CD4-positive, alpha-beta memory T cell (primary cell): ENCODE measurements at regions not wholly inside any gene's neighbourhood (a gene's known extent, or its start where the extent isn't known, plus 50 kb on each side); places are given as distances from the start of the nearest gene placed in this dataset.
"Not testable (repeated sequence)": the region's sequence is repeated elsewhere in the genome, so short reads cannot be mapped to it uniquely, and the experiment has no call there.

Source experiments
- CTCF ChIA-PET: fragments of 350-600 bp; sonication (Branson Sonifier 250); formaldehyde crosslinking; loops from one replicate; lab custom pipeline; 2021; ENCODE audit warnings: inconsistent platforms; ENCODE audit not compliant: partially characterized antibody; lab: Charles Lee
- POLR2A ChIA-PET: fragments of 350-600 bp; sonication (Branson Sonifier 250); formaldehyde crosslinking; loops from one replicate; lab custom pipeline; 2021; ENCODE audit not compliant: partially characterized antibody; lab: Charles Lee
- DNase-seq, 5 donors: peaks; one replicate each; pipeline versions ENCODE4 v3.0.0 to v3.0.0-alpha.2; 2020 to 2022; ENCODE audit warnings: mixed read lengths in 1 of 5
- H3K27ac ChIP-seq: one replicate; pipeline ENCODE4 v1.7.0; 2013; ENCODE audit warnings: low read depth, low read length
- H3K27me3 ChIP-seq: 2 replicates; pipeline ENCODE4 v1.7.0; 2013; ENCODE audit warnings: mild to moderate bottlenecking, low read length, moderate library complexity; ENCODE audit not compliant: insufficient read depth
- H3K36me3 ChIP-seq: 2 replicates; pipeline ENCODE4 v1.7.0; 2013; ENCODE audit warnings: mild to moderate bottlenecking, low read length, moderate library complexity; ENCODE audit not compliant: insufficient read depth
- H3K4me1 ChIP-seq: 2 replicates; pipeline ENCODE4 v1.7.0; 2013; ENCODE audit warnings: mild to moderate bottlenecking, low read length, moderate library complexity; ENCODE audit not compliant: insufficient read depth
- H3K4me3 ChIP-seq, 2 donors: one replicate each; pipeline ENCODE4 v1.7.0; 2013; ENCODE audit warnings: low read length in 2 of 2, mild to moderate bottlenecking in 1 of 2
- H3K9me3 ChIP-seq, 2 donors: one replicate each; pipeline ENCODE4 v1.7.0; 2013; ENCODE audit warnings: low read length in 2 of 2, control low read depth in 1 of 2; ENCODE audit not compliant: control insufficient read depth in 1 of 2
- H3K27ac Mint-ChIP-seq, 7 donors: one replicate each; pipeline ENCODE4 v1.8.0; 2020 to 2021; ENCODE audit warnings: mixed read lengths in 7 of 7, mild to moderate bottlenecking in 6 of 7, inconsistent platforms in 3 of 7, moderate library complexity in 3 of 7
- H3K27me3 Mint-ChIP-seq, 2 donors: one replicate each; pipeline ENCODE4 v1.8.0; 2020 to 2021; ENCODE audit warnings: mixed read lengths in 2 of 2
- H3K36me3 Mint-ChIP-seq, 2 donors: one replicate each; pipeline ENCODE4 v1.8.0; 2020 to 2021; ENCODE audit warnings: mixed read lengths in 2 of 2, inconsistent platforms in 1 of 2, mild to moderate bottlenecking in 1 of 2
- H3K4me1 Mint-ChIP-seq, 4 donors: one replicate each; pipeline ENCODE4 v1.8.0; 2020 to 2021; ENCODE audit warnings: mixed read lengths in 4 of 4, mild to moderate bottlenecking in 1 of 4
- H3K4me3 Mint-ChIP-seq, 8 donors: one replicate each; pipeline ENCODE4 v1.8.0; 2020 to 2021; ENCODE audit warnings: mixed read lengths in 8 of 8, mild to moderate bottlenecking in 7 of 8, moderate library complexity in 6 of 8, inconsistent platforms in 3 of 8
- H3K9me3 Mint-ChIP-seq, 8 donors: one replicate each; pipeline ENCODE4 v1.8.0; 2020 to 2021; ENCODE audit warnings: mixed read lengths in 8 of 8, mild to moderate bottlenecking in 5 of 8, inconsistent platforms in 3 of 8, moderate library complexity in 1 of 8
- intact Hi-C: fragments of 100-400 bp; cut with micrococcal nuclease; formaldehyde crosslinking; loops from one replicate; pipeline ENCODE4 v1.15.1; 2023

GRCh38 chr9:75812141-75812540 lies 78.3 kb upstream of the PCSK5 start:
- H3K27ac Mint-ChIP-seq, result no peak overlapping the region
- H3K4me3 Mint-ChIP-seq, result no peak overlapping the region
- peaks cover 0 to 2% of the 10 kb centered on the region in 2 donors for H3K27me3 Mint-ChIP-seq
- H3K4me1 Mint-ChIP-seq, result no peaks in the 10 kb centered on the region
- peaks cover 6 to 49% (median 15%) of the 10 kb centered on the region in 8 donors for H3K9me3 Mint-ChIP-seq
- Histone ChIP-seq H3K4me1 (no peaks in the 10 kb centered on the region), H3K9me3 (no peaks in the 10 kb centered on the region), H3K27me3 (no peaks in the 10 kb centered on the region), H3K36me3 (no peaks in the 10 kb centered on the region), H3K4me3 (no peak overlapping the region), H3K27ac (no peak overlapping the region)
- intact Hi-C loops, result no loop called here
- CTCF ChIA-PET, result no interaction called here
- POLR2A ChIA-PET, result no interaction called here
- H3K36me3 Mint-ChIP-seq, result no peaks in the 10 kb centered on the region
- no peak for DNase-seq

- H3K4me3 ChIP-seq, result no peak overlapping the region
- no peaks in the 10 kb centered on the region for H3K27me3 ChIP-seq
- no peaks in the 10 kb centered on the region for H3K36me3 ChIP-seq
- H3K27me3 Mint-ChIP-seq, result peaks cover 0 to 1% of the 10 kb centered on the region in 2 donors
- no peaks in the 10 kb centered on the region for H3K9me3 ChIP-seq
- no peak overlapping the region for H3K27ac Mint-ChIP-seq
- H3K9me3 Mint-ChIP-seq, result peaks cover 9 to 60% (median 17%) of the 10 kb centered on the region in 8 donors
- no peaks in the 10 kb centered on the region for H3K36me3 Mint-ChIP-seq
- H3K4me1 Mint-ChIP-seq, result no peaks in the 10 kb centered on the region
- H3K4me1 ChIP-seq, result no peaks in the 10 kb centered on the region
- ChIA-PET POLR2A (no interaction called here), CTCF (no interaction called here)
- no peak overlapping the region for H3K27ac ChIP-seq
- DNase-seq, result no peak
- intact Hi-C loops, result no loop called here
- H3K4me3 Mint-ChIP-seq, result no peak overlapping the region
Observed at GRCh38 chr9:75814667-75815066, 75.8 kb upstream of the PCSK5 start.

- DNase-seq, H3K4me1 Mint-ChIP-seq, H3K27me3 ChIP-seq, H3K36me3 ChIP-seq, H3K27ac ChIP-seq, H3K4me3 Mint-ChIP-seq, H3K4me1 ChIP-seq, H3K4me3 ChIP-seq, CTCF ChIA-PET, intact Hi-C loops, POLR2A ChIA-PET, H3K27ac Mint-ChIP-seq, H3K9me3 ChIP-seq, H3K36me3 Mint-ChIP-seq: not testable (repeated sequence)
- Mint-ChIP-seq H3K9me3 (peaks cover 0 to 20% (median 7%) of the 10 kb centered on the region in 8 donors), H3K27me3 (peaks cover 11 to 12% of the 10 kb centered on the region in 2 donors)
Observed at GRCh38 chr9:75820471-75821115, 69.9 kb upstream of the PCSK5 start.

- Histone ChIP-seq H3K4me3 (no peak overlapping the region), H3K27ac (no peak overlapping the region), H3K27me3 (no peaks in the 10 kb centered on the region), H3K9me3 (no peaks in the 10 kb centered on the region), H3K36me3 (no peaks in the 10 kb centered on the region), H3K4me1 (no peaks in the 10 kb centered on the region)
- Mint-ChIP-seq H3K4me1 (no peaks in the 10 kb centered on the region), H3K27me3 (peaks cover 12 to 15% of the 10 kb centered on the region in 2 donors), H3K36me3 (no peaks in the 10 kb centered on the region), H3K27ac (no peak overlapping the region), H3K4me3 (no peak overlapping the region), H3K9me3 (peaks cover 0 to 8% (median 2%) of the 10 kb centered on the region in 8 donors)
- POLR2A ChIA-PET, result no interaction called here
- no peak for DNase-seq
- CTCF ChIA-PET, result no interaction called here
- intact Hi-C loops, result no loop called here
Observed at GRCh38 chr9:75823151-75823550, 67.3 kb upstream of the PCSK5 start.

GRCh38 chr9:75824816-75825568 lies 65.5 kb upstream of the PCSK5 start:
- no peaks in the 10 kb centered on the region for H3K4me1 Mint-ChIP-seq
- intact Hi-C loops, result no loop called here
- no peak for DNase-seq
- Histone ChIP-seq H3K27ac (no peak overlapping the region), H3K9me3 (no peaks in the 10 kb centered on the region), H3K4me3 (no peak overlapping the region), H3K36me3 (no peaks in the 10 kb centered on the region), H3K4me1 (no peaks in the 10 kb centered on the region), H3K27me3 (no peaks in the 10 kb centered on the region)
- H3K36me3 Mint-ChIP-seq, result no peaks in the 10 kb centered on the region
- ChIA-PET CTCF (no interaction called here), POLR2A (no interaction called here)
- no peak overlapping the region for H3K4me3 Mint-ChIP-seq
- peaks cover 0 to 4% (median 0%) of the 10 kb centered on the region in 8 donors for H3K9me3 Mint-ChIP-seq
- no peak overlapping the region for H3K27ac Mint-ChIP-seq
- peaks cover 13 to 17% of the 10 kb centered on the region in 2 donors for H3K27me3 Mint-ChIP-seq

- Histone ChIP-seq H3K4me1 (no peaks in the 10 kb centered on the region), H3K9me3 (no peaks in the 10 kb centered on the region), H3K4me3 (no peak overlapping the region), H3K27me3 (no peaks in the 10 kb centered on the region), H3K27ac (no peak overlapping the region), H3K36me3 (no peaks in the 10 kb centered on the region)
- no peak overlapping the region for H3K27ac Mint-ChIP-seq
- no peak for DNase-seq
- H3K36me3 Mint-ChIP-seq, result no peaks in the 10 kb centered on the region
- ChIA-PET CTCF (interaction anchor here (2.0 kb wide), 1 partner anchor 39 kb away, joined by 5 read pairs; no protein-coding TSS in a partner anchor), POLR2A (no interaction called here)
- no peak overlapping the region for H3K4me3 Mint-ChIP-seq
- no peaks in the 10 kb centered on the region for H3K4me1 Mint-ChIP-seq
- intact Hi-C loops, result no loop called here
- H3K27me3 Mint-ChIP-seq, result peaks cover 13 to 15% of the 10 kb centered on the region in 2 donors
- peaks cover 0 to 6% (median 0%) of the 10 kb centered on the region in 8 donors for H3K9me3 Mint-ChIP-seq
Observed at GRCh38 chr9:75826314-75826713, 64.2 kb upstream of the PCSK5 start.

- no peak overlapping the region for H3K4me3 Mint-ChIP-seq
- H3K36me3 Mint-ChIP-seq, result no peaks in the 10 kb centered on the region
- intact Hi-C loops, result no loop called here
- Histone ChIP-seq H3K36me3 (no peaks in the 10 kb centered on the region), H3K4me1 (no peaks in the 10 kb centered on the region), H3K27ac (no peak overlapping the region), H3K9me3 (no peaks in the 10 kb centered on the region), H3K27me3 (no peaks in the 10 kb centered on the region), H3K4me3 (no peak overlapping the region)
- ChIA-PET POLR2A (no interaction called here), CTCF (no interaction called here)
- H3K27me3 Mint-ChIP-seq, result peaks cover 3 to 6% of the 10 kb centered on the region in 2 donors
- no peak for DNase-seq
- H3K4me1 Mint-ChIP-seq, result no peaks in the 10 kb centered on the region
- no peak overlapping the region for H3K27ac Mint-ChIP-seq
- H3K9me3 Mint-ChIP-seq, result peaks cover 0 to 4% (median 0%) of the 10 kb centered on the region in 8 donors
Observed at GRCh38 chr9:75830303-75830702, 60.2 kb upstream of the PCSK5 start.
